ENCODE measurements at regions not wholly inside any gene's neighbourhood (a gene's known extent, or its start where the extent isn't known, plus 50 kb on each side); places are given as distances from the start of the nearest gene placed in this dataset.

DNA sequence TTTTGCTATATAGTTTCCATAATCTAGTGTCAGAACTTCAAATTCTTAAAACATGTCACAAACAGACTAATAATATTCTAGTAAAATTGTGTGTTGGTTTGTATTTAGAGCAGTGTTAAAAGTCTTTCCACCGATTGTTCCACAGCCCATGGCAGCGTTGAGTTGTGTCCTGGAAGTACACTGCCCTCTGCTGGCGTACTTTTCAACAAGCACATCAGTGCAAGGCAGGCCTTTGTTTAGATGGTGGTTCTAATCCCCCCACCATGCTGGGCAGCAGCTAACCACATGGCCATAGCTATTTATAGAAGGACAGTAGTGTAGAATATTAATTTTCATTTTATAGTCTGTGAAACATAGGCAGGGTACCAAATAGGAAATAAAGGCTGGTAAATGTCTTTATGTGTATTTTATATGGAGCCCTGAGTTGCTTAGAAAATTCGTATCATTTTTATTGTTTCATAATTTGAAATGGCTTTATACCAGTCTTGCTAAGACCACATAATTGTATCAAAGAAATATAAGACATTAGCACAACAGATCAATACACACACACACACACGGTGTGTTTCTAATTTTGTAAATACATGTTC is 235.4 kb downstream of the SEC23A start:
- TF ChIP-seq SUZ12 (IDR thresholded peaks at IDR 0.05; ENCODE audit: extremely low read depth, insufficient read depth, insufficient read length) (no peak), YY1 (IDR thresholded peaks at IDR 0.05; ENCODE audit: insufficient read depth, insufficient read length) (no peak)
